ENCODE measurements at regions not wholly inside any gene's neighbourhood (a gene's known extent, or its start where the extent isn't known, plus 50 kb on each side); places are given as distances from the start of the nearest gene placed in this dataset.

DNA sequence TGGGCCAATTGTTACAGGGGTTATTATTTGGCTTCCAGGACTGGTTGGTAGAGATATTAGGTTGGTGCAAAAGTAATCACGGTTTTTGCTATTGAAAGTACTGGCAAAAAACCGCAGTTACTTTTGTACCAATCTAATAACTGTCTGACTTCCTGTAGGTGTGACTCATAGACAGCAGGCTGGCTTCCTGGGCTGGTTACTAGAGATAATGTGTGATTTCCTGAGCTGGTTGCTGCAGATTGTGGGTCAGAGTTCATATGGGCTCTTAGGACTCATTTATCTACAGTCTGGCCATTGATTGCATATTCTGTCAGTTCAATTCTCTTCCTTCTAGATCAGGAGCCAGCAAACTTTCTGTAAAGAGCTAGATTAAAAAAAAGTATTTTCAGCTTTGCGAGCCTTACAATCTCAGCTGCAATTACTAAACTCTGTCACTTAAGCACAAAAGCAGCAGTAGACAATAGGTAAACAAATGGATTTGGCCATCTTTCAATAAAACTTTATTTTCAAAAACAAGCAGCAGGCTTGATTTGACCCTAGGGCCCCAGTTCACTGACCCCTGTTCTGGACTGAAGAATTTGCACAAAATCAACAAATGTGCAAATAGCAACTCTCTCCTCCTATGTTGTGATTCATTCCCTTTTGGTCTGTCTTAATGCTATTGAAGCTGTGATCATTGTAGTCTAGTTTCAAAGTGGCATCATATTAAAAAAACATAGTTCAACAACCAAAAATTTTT is 50.8 kb upstream of the BOD1L1 start:
- no peak for DNase-seq (ENCODE audit: low spot score)
- peaks cover 0 to 5% (median 4%) of the 10 kb centered on the region in 4 donors for H3K4me1 ChIP-seq (ENCODE audit: control insufficient read depth in 4 of 4, insufficient read depth in 4 of 4, low read length in 3 of 4)
- TF ChIP-seq ZBTB33 (IDR thresholded peaks at IDR 0.05) (peak; percentile 62), JUND (IDR thresholded peaks at IDR 0.05) (peak; percentile 73 to 77), RAD21 (IDR thresholded peaks at IDR 0.05) (peak; percentile 52 to 54), ATF3 (IDR thresholded peaks at IDR 0.05) (no peak), YY1 (IDR thresholded peaks at IDR 0.05) (peak; percentile 71), HNF4A (conservative IDR thresholded peaks at IDR 0.05) (peak; percentile 82 to 87), NR2F2 (IDR thresholded peaks at IDR 0.05) (peak; percentile 36), GABPA (IDR thresholded peaks at IDR 0.05 in 1 of 2, conservative IDR thresholded peaks at IDR 0.05 in 1 of 2) (peak in 1 of 2 donors; percentile 51), TAF1 (conservative IDR thresholded peaks at IDR 0.05) (no peak), RXRA (IDR thresholded peaks at IDR 0.05) (peak; percentile 97 to 98), SP1 (IDR thresholded peaks at IDR 0.05) (peak; percentile 89), FOXA1 (IDR thresholded peaks at IDR 0.05) (peak; percentile 48), FOXA2 (IDR thresholded peaks at IDR 0.05) (peak; percentile 68), HNF4G (IDR thresholded peaks at IDR 0.05) (peak; percentile 38), EGR1 (IDR thresholded peaks at IDR 0.05; ENCODE audit: low read depth in 2 of 2) (no peak)
- TF ChIP-seq, protein P1, sequence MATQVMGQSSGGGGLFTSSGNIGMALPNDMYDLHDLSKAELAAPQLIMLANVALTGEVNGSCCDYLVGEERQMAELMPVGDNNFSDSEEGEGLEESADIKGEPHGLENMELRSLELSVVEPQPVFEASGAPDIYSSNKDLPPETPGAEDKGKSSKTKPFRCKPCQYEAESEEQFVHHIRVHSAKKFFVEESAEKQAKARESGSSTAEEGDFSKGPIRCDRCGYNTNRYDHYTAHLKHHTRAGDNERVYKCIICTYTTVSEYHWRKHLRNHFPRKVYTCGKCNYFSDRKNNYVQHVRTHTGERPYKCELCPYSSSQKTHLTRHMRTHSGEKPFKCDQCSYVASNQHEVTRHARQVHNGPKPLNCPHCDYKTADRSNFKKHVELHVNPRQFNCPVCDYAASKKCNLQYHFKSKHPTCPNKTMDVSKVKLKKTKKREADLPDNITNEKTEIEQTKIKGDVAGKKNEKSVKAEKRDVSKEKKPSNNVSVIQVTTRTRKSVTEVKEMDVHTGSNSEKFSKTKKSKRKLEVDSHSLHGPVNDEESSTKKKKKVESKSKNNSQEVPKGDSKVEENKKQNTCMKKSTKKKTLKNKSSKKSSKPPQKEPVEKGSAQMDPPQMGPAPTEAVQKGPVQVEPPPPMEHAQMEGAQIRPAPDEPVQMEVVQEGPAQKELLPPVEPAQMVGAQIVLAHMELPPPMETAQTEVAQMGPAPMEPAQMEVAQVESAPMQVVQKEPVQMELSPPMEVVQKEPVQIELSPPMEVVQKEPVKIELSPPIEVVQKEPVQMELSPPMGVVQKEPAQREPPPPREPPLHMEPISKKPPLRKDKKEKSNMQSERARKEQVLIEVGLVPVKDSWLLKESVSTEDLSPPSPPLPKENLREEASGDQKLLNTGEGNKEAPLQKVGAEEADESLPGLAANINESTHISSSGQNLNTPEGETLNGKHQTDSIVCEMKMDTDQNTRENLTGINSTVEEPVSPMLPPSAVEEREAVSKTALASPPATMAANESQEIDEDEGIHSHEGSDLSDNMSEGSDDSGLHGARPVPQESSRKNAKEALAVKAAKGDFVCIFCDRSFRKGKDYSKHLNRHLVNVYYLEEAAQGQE (IDR thresholded peaks at IDR 0.05) = peak; percentile 53
- TF ChIP-seq, protein P2, sequence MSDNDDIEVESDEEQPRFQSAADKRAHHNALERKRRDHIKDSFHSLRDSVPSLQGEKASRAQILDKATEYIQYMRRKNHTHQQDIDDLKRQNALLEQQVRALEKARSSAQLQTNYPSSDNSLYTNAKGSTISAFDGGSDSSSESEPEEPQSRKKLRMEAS (IDR thresholded peaks at IDR 0.05) = peak; percentile 29
- TF ChIP-seq, protein P3, sequence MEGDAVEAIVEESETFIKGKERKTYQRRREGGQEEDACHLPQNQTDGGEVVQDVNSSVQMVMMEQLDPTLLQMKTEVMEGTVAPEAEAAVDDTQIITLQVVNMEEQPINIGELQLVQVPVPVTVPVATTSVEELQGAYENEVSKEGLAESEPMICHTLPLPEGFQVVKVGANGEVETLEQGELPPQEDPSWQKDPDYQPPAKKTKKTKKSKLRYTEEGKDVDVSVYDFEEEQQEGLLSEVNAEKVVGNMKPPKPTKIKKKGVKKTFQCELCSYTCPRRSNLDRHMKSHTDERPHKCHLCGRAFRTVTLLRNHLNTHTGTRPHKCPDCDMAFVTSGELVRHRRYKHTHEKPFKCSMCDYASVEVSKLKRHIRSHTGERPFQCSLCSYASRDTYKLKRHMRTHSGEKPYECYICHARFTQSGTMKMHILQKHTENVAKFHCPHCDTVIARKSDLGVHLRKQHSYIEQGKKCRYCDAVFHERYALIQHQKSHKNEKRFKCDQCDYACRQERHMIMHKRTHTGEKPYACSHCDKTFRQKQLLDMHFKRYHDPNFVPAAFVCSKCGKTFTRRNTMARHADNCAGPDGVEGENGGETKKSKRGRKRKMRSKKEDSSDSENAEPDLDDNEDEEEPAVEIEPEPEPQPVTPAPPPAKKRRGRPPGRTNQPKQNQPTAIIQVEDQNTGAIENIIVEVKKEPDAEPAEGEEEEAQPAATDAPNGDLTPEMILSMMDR (IDR thresholded peaks at IDR 0.05; ENCODE audit: low read depth, low read length, missing input control) = no peak
- H3K27ac ChIP-seq (ENCODE audit: low read depth in 1 of 2, low read length in 2 of 2) = peak overlapping the region; percentile 40 to 48
- peaks cover 0 to 15% (median 4%) of the 10 kb centered on the region in 4 donors for H3K9me3 ChIP-seq (ENCODE audit: control insufficient read depth in 4 of 4, low read length in 3 of 4)
- no peaks in the 10 kb centered on the region for H3K27me3 ChIP-seq (ENCODE audit: control insufficient read depth in 4 of 4, insufficient read depth in 4 of 4, low read length in 3 of 4)
- no peak overlapping the region for H3K9ac ChIP-seq (ENCODE audit: low read depth in 1 of 2, low read length in 2 of 2)
- WGBS = 59% methylated on average over 3 of the region's 3 CpGs
- H3K4me3 ChIP-seq (ENCODE audit: low read depth in 1 of 3, low read length in 3 of 3) = no peak overlapping the region
- H3K36me3 ChIP-seq (ENCODE audit: control insufficient read depth in 4 of 4, insufficient read depth in 3 of 4, low read depth in 1 of 4, low read length in 3 of 4) = no peaks in the 10 kb centered on the region

All from liver (tissue), 8 donors.